HEK293 (cell line): ENCODE measurements at regions not wholly inside any gene's neighbourhood (a gene's known extent, or its start where the extent isn't known, plus 50 kb on each side); places are given as distances from the start of the nearest gene placed in this dataset.

Source experiments
- CTCF ChIA-PET: fragments of 350-600 bp; formaldehyde crosslinking; extraction: SDS; loops from one replicate; lab custom pipeline; 2021; ENCODE audit warnings: antibody characterized with exemption; lab: Yijun Ruan, JAX
- POLR2A ChIA-PET: fragments of 300-600 bp; formaldehyde crosslinking; extraction: SDS; loops from one replicate; lab custom pipeline; 2020; ENCODE audit warnings: antibody characterized with exemption, inconsistent platforms; lab: Yijun Ruan, JAX
- H3K27ac ChIP-seq: fragments of 200-500 bp; sonication (Bioruptor generic); 2 replicates; pipeline ENCODE4 v1.5.1; 2014; ENCODE audit warnings: low read depth, low read length, control low read depth, inconsistent platforms; ENCODE audit errors: extremely low read depth
- H3K36me3 ChIP-seq, 2 experiments: fragments of 200-500 bp in 1 of 2; sonication (Bioruptor generic) in 1 of 2; 1 replicate in 1 of 2; 2 replicates in 1 of 2; pipeline ENCODE4 v1.5.1; 2014 to 2017; ENCODE audit warnings: inconsistent platforms in 2 of 2, low read length in 2 of 2; ENCODE audit not compliant: control insufficient read depth in 2 of 2, insufficient read depth in 1 of 2
- H3K4me1 ChIP-seq: fragments of 200-500 bp; sonication (Bioruptor generic); 2 replicates; pipeline ENCODE4 v1.5.1; 2014; ENCODE audit warnings: mild to moderate bottlenecking, low read length, inconsistent platforms; ENCODE audit not compliant: control insufficient read depth, insufficient read depth
- H3K4me3 ChIP-seq: 2 replicates; pipeline ENCODE4 v1.5.1; 2011; ENCODE audit warnings: low read depth, mild to moderate bottlenecking, control low read depth, low read length, moderate library complexity
- H3K9me3 ChIP-seq: fragments of 200-500 bp; sonication (Bioruptor generic); 2 replicates; pipeline ENCODE4 v1.5.1; 2014; ENCODE audit warnings: low read depth, low read length, inconsistent platforms; ENCODE audit not compliant: control insufficient read depth, insufficient read depth
- HOXC10 ChIP-seq: sonication (generic); formaldehyde crosslinking; IDR thresholded peaks from 2 replicates; pipeline ENCODE4 v1.8.1; 2023; ENCODE audit warnings: mild to moderate bottlenecking, missing genetic modification reagents
- KLF10 ChIP-seq: fragments of 450-650 bp; IDR thresholded peaks from 2 replicates; pipeline ENCODE4 v1.5.1; 2018; ENCODE audit warnings: missing biosample characterization, mild to moderate bottlenecking, missing genetic modification characterization
- KLF16 ChIP-seq: fragments of 450-650 bp; formaldehyde crosslinking; IDR thresholded peaks from 2 replicates; pipeline ENCODE4 v1.5.1; 2017; ENCODE audit warnings: missing biosample characterization, missing genetic modification characterization
- TSHZ1 ChIP-seq: fragments of 450-650 bp; formaldehyde crosslinking; IDR thresholded peaks from 2 replicates; pipeline ENCODE4 v1.5.1; 2016; ENCODE audit warnings: missing biosample characterization, missing genetic modification characterization, borderline replicate concordance
- ZFP41 ChIP-seq: fragments of 450-650 bp; formaldehyde crosslinking; IDR thresholded peaks from 2 replicates; pipeline ENCODE4 v1.5.1; 2016; ENCODE audit warnings: missing biosample characterization, missing genetic modification characterization, borderline replicate concordance
- ZNF155 ChIP-seq: fragments of 450-650 bp; formaldehyde crosslinking; IDR thresholded peaks from 2 replicates; pipeline ENCODE4 v1.5.1; 2016; ENCODE audit warnings: missing biosample characterization, missing genetic modification characterization
- ZNF223 ChIP-seq: fragments of 450-650 bp; formaldehyde crosslinking; IDR thresholded peaks from 2 replicates; pipeline ENCODE4 v1.5.1; 2016; ENCODE audit warnings: missing biosample characterization, missing genetic modification characterization
- ZNF248 ChIP-seq: fragments of 450-650 bp; formaldehyde crosslinking; IDR thresholded peaks from 2 replicates; pipeline ENCODE4 v1.5.1; 2017; ENCODE audit warnings: missing biosample characterization, missing genetic modification characterization
- ZNF274 ChIP-seq, 2 experiments: fragments of 200-500 bp in 1 of 2; fragments of 450-650 bp in 1 of 2; sonication (Bioruptor generic) in 1 of 2; formaldehyde crosslinking in 1 of 2; IDR thresholded peaks; 2 replicates each; pipeline versions ENCODE4 v1.5.1 to v1.6.1; 2014 to 2016; ENCODE audit warnings: borderline replicate concordance in 1 of 2, inconsistent platforms in 1 of 2, low read length in 1 of 2, missing biosample characterization in 1 of 2, missing genetic modification characterization in 1 of 2
- ZNF280C ChIP-seq: fragments of 450-650 bp; formaldehyde crosslinking; IDR thresholded peaks from 2 replicates; pipeline ENCODE4 v1.5.1; 2016; ENCODE audit warnings: missing biosample characterization, missing genetic modification characterization
- ZNF302 ChIP-seq: fragments of 450-650 bp; formaldehyde crosslinking; IDR thresholded peaks from 2 replicates; pipeline ENCODE4 v1.5.1; 2016; ENCODE audit warnings: missing biosample characterization, missing genetic modification characterization, low read depth
- ZNF423 ChIP-seq: fragments of 450-650 bp; formaldehyde crosslinking; IDR thresholded peaks from 2 replicates; pipeline ENCODE4 v1.5.1; 2016; ENCODE audit warnings: missing biosample characterization, missing genetic modification characterization
- ZNF521 ChIP-seq: fragments of 450-650 bp; formaldehyde crosslinking; IDR thresholded peaks from 2 replicates; pipeline ENCODE4 v1.5.1; 2017; ENCODE audit warnings: missing biosample characterization, mild to moderate bottlenecking, missing genetic modification characterization
- ZNF529 ChIP-seq: fragments of 450-650 bp; formaldehyde crosslinking; IDR thresholded peaks from 2 replicates; pipeline ENCODE4 v1.5.1; 2017; ENCODE audit warnings: missing genetic modification characterization, missing biosample characterization; ENCODE audit not compliant: insufficient replicate concordance
- ZNF561 ChIP-seq: fragments of 450-650 bp; IDR thresholded peaks from 2 replicates; pipeline ENCODE4 v1.5.1; 2018; ENCODE audit warnings: missing biosample characterization, missing genetic modification characterization, borderline replicate concordance
- ZNF580 ChIP-seq: fragments of 450-650 bp; formaldehyde crosslinking; IDR thresholded peaks from 2 replicates; pipeline ENCODE4 v1.5.1; 2016; ENCODE audit warnings: missing biosample characterization, missing genetic modification characterization
- ZNF626 ChIP-seq: fragments of 450-650 bp; sonication (Bioruptor Pico); formaldehyde crosslinking; IDR thresholded peaks from 2 replicates; pipeline ENCODE4 v1.5.1; 2018; ENCODE audit warnings: missing biosample characterization, missing genetic modification characterization, inconsistent platforms
- TF ChIP-seq, protein P1 (sequence below): fragments of 450-650 bp; formaldehyde crosslinking; optimal IDR thresholded peaks from 2 replicates; pipeline ENCODE3; 2016; ENCODE audit warnings: missing biosample characterization, mild to moderate bottlenecking, missing genetic modification characterization

DNA sequence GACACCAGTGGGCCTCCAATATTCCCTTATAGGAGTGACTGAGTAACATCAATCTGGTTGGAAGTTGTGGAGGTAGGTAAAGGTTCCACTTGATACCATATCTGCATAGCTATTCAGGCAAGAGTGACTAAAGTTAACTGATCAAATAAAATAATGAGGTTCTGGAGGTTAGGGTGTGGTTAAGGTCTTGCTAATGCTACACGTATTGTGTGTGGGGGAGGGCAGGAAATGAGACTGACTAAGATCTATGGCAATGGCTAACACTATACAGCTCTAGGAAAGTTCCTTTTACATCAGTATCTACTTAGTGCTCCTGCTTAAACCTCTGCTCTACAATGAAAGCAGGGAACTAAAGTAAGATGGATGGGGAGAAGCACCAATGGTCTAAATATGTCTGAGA, 149.1 kb upstream of the MGAT5 start (continued):
- TF ChIP-seq ZFP41 (tag by site-specific recombination) = no peak
- no peak for TF ChIP-seq ZNF223
- TF ChIP-seq ZNF274 (IDR thresholded peaks at IDR 0.05; ENCODE audit: low read length) = no peak
- TF ChIP-seq ZNF274 (tag by site-specific recombination; IDR thresholded peaks at IDR 0.05; ENCODE audit: borderline replicate concordance) = no peak

DNA sequence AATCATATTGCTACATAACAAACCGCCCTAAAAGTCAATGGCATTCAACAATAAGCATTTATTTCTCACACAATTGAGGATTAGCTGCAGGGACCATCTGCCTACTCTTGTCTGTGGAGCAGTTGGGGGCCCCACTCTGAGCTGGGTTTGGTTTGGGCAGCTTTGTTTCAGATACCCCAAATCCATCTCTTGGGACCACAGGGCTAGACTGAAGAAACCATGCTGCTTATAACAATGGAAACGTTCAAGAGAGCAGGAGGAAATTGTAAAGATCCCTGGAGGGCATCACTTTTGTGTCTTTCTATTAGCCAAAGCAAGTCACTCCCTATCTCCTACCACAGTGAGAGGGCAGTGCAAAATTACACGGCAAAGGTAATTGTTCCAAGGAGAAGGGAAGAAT, 146.5 kb upstream of the MGAT5 start:
- CTCF ChIA-PET = interaction anchor here (0.7 to 1.1 kb wide), 2 partner anchors 18 to 100 kb away, joined by 3 read pairs; no protein-coding TSS in a partner anchor

More for the DNA sequence above, 146.5 kb upstream of the MGAT5 start:
- POLR2A ChIA-PET = no interaction called here
- H3K36me3 ChIP-seq = no peaks in the 10 kb centered on the region
- no peak overlapping the region for H3K27ac ChIP-seq
- TF ChIP-seq KLF16 (tag by site-specific recombination) (no peak), TSHZ1 (no peak), ZNF280C (tag by site-specific recombination) (no peak), ZNF248 (tag by site-specific recombination) (no peak), HOXC10 (CRISPR knock-in tag) (no peak), KLF10 (tag by site-specific recombination) (no peak), ZNF626 (tag by site-specific recombination) (no peak), ZNF580 (no peak), ZNF155 (tag by site-specific recombination) (no peak), ZNF529 (no peak), ZNF521 (tag by site-specific recombination) (no peak), ZNF423 (tag by site-specific recombination) (no peak), ZNF302 (tag by site-specific recombination) (no peak), ZNF561 (tag by site-specific recombination) (no peak)
- TF ChIP-seq, protein P1, sequence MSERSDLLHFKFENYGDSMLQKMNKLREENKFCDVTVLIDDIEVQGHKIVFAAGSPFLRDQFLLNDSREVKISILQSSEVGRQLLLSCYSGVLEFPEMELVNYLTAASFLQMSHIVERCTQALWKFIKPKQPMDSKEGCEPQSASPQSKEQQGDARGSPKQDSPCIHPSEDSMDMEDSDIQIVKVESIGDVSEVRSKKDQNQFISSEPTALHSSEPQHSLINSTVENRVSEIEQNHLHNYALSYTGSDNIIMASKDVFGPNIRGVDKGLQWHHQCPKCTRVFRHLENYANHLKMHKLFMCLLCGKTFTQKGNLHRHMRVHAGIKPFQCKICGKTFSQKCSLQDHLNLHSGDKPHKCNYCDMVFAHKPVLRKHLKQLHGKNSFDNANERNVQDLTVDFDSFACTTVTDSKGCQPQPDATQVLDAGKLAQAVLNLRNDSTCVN (tag by site-specific recombination) = no peak
- no peaks in the 10 kb centered on the region for H3K9me3 ChIP-seq
- H3K4me1 ChIP-seq = no peaks in the 10 kb centered on the region
- no peak overlapping the region for H3K4me3 ChIP-seq
